ENCODE measurements at regions not wholly inside any gene's neighbourhood (a gene's known extent, or its start where the extent isn't known, plus 50 kb on each side); places are given as distances from the start of the nearest gene placed in this dataset.
"Not testable (repeated sequence)": the region's sequence is repeated elsewhere in the genome, so short reads cannot be mapped to it uniquely, and the experiment has no call there.

DNA sequence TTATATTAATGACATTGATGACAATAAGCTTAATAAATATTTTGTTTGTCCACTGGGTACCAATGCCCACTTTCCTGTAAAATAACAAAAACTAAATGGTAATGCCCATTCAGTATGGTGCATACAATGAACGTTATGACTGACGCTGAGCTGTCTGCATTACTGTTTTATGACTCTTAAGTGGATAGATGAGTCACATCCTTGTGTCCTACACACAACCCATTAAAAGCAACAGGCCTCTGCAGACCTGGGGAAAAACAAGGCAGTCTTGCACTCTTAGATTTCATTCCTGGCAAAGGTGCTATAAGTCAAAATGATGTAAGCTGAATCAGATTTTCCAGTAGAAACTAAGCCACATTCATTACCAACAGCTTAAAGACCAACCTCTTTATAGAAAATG is 176.3 kb upstream of the TMEM45B start:
- TF ChIP-seq POLR2A (IDR thresholded peaks at IDR 0.05) = no peak
- TF ChIP-seq, protein P1, sequence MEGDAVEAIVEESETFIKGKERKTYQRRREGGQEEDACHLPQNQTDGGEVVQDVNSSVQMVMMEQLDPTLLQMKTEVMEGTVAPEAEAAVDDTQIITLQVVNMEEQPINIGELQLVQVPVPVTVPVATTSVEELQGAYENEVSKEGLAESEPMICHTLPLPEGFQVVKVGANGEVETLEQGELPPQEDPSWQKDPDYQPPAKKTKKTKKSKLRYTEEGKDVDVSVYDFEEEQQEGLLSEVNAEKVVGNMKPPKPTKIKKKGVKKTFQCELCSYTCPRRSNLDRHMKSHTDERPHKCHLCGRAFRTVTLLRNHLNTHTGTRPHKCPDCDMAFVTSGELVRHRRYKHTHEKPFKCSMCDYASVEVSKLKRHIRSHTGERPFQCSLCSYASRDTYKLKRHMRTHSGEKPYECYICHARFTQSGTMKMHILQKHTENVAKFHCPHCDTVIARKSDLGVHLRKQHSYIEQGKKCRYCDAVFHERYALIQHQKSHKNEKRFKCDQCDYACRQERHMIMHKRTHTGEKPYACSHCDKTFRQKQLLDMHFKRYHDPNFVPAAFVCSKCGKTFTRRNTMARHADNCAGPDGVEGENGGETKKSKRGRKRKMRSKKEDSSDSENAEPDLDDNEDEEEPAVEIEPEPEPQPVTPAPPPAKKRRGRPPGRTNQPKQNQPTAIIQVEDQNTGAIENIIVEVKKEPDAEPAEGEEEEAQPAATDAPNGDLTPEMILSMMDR (IDR thresholded peaks at IDR 0.05) = no peak
- no peak overlapping the region for H3K27ac ChIP-seq

DNA sequence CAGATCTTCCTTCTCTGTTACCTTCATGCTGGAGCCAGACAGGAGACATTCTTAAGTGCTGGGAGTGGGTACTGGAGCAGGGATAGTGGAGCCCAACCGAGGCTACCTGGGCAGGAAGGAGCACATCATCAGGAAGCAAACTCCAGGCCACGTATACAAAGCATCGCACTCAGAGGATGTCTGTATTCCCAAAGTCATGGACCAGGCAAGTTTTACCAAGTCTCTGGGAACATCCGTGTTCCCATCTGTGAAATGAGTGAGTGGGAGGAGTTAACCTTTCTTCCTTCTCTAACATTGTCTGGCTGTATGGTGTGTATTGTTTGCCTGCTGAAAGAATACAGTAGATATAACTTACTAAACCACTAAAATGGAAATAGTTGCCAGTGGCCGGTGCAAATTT is 175.0 kb upstream of the TMEM45B start:
- H3K4me1 ChIP-seq = no peaks in the 10 kb centered on the region
- intact Hi-C loops (cut with DNase I) = no loop called here
- no peak for DNase-seq
- H3K4me3 ChIP-seq (replicated peaks in 1 of 3) = no peak overlapping the region
- H3K27ac ChIP-seq = no peak overlapping the region
- no peaks in the 10 kb centered on the region for H3K9me3 ChIP-seq
- TF ChIP-seq POLR2A (IDR thresholded peaks at IDR 0.05) = no peak
- TF ChIP-seq, protein P1 (IDR thresholded peaks at IDR 0.05) = no peak
- H3K27me3 ChIP-seq = no peaks in the 10 kb centered on the region
- H3K36me3 ChIP-seq = no peaks in the 10 kb centered on the region
- WGBS, 2 donors = 83 to 84% methylated on average over 5 of the region's 5 CpGs

More for the DNA sequence above, 176.3 kb upstream of the TMEM45B start:
- no peak for DNase-seq
- Histone ChIP-seq H3K4me1 (no peaks in the 10 kb centered on the region), H3K9me3 (no peaks in the 10 kb centered on the region), H3K36me3 (no peaks in the 10 kb centered on the region), H3K27me3 (no peaks in the 10 kb centered on the region), H3K4me3 (replicated peaks in 1 of 3) (no peak overlapping the region)
- WGBS, 2 donors = 70 to 80% methylated on average over 2 of the region's 2 CpGs
- intact Hi-C loops (cut with DNase I) = no loop called here

DNA sequence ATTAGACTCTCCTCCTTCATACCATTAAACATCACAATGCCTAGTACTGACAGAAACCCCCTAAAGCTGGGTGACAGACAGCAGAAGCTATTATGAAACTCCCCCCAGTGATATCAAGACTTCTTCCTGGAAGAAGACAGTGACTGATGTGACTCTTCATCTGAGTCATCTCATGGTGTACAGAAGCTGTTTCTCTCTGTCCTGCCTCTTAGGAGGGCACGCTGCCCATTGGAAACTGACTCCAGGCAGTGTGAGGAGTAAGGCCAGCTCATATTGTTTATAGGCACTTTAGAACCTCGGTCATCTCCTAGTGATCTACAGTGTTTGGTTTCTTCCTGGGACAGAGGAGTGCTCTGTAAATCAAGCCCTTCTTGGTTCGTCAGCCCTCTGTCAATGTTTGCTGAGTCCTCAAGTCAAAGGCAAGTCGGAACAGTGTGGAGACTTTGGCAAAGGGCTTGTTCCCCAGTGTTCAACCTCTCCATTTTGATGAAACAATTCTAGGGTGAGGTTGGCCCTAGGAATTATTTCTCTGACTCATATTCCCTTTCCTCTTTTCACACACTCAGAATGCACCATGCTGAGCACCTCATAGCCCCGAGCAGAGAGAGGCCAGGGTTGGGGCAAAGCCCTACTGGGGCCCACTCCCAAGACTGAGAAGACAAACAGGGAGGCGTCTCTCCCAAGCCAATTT is 172.5 kb upstream of the TMEM45B start:
- intact Hi-C loops (cut with DNase I) = no loop called here
- no peak for DNase-seq
- H3K4me1 ChIP-seq = no peaks in the 10 kb centered on the region
- WGBS, 2 donors = 78 to 91% methylated on average over 6 of the region's 6 CpGs
- no peak overlapping the region for H3K27ac ChIP-seq
- no peaks in the 10 kb centered on the region for H3K9me3 ChIP-seq
- H3K27me3 ChIP-seq = no peaks in the 10 kb centered on the region
- H3K36me3 ChIP-seq = no peaks in the 10 kb centered on the region
- no peak overlapping the region for H3K4me3 ChIP-seq (replicated peaks in 1 of 3)
- no peak for TF ChIP-seq POLR2A (IDR thresholded peaks at IDR 0.05)
- TF ChIP-seq, protein P1 (IDR thresholded peaks at IDR 0.05) = no peak

DNA sequence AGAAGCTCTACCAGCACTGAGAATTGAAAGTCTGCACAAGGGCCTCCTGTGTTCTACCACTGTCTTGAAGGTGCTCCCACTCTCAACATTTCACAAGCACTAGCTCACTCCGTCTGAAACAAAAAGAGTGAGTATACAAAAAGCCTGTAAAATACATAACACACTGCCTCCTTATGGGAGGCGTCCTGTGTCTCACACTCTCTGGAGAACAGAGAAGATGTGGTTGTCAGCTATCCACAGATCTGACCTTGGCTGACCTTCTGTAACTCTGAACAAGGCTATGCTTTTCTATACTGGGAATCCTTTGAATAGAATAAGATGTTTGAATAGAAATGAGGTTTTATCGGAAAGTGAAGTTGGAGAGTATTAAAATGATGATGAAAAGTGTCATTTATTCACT is 171.3 kb upstream of the TMEM45B start:
- WGBS, 2 donors = 81 to 82% methylated on average over 3 of the region's 3 CpGs
- no peak for DNase-seq
- TF ChIP-seq, protein P1 (IDR thresholded peaks at IDR 0.05) = no peak
- TF ChIP-seq POLR2A (IDR thresholded peaks at IDR 0.05) = no peak
- no peaks in the 10 kb centered on the region for H3K27me3 ChIP-seq
- no peak overlapping the region for H3K4me3 ChIP-seq (replicated peaks in 1 of 3)
- no peaks in the 10 kb centered on the region for H3K36me3 ChIP-seq
- intact Hi-C loops (cut with DNase I) = no loop called here
- H3K9me3 ChIP-seq = no peaks in the 10 kb centered on the region
- H3K4me1 ChIP-seq = no peaks in the 10 kb centered on the region
- no peak overlapping the region for H3K27ac ChIP-seq

DNA sequence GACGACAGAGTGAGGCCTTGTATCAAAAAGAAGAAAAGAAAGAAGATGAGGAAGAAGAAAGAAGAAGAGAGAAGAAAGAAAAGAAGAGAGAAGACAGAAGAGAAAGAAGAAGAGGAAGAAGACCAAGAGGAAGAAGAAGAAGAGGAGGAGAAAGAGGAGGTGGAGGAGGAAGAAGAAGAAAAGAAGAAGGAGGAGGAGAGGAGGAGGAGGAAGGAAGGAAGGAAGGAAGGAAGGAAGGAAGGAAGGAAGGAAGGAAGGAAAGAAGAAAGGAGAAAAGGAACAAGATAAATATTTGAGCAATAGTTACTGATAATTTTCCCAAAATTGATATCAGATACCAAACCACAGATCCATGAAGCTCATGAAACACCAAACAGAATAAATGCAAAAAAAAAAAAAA is 169.7 kb upstream of the TMEM45B start:
- 50 to 67% methylated on average over 1 of the region's 1 CpG for WGBS, 2 donors
- H3K27ac ChIP-seq = no peak overlapping the region

DNA sequence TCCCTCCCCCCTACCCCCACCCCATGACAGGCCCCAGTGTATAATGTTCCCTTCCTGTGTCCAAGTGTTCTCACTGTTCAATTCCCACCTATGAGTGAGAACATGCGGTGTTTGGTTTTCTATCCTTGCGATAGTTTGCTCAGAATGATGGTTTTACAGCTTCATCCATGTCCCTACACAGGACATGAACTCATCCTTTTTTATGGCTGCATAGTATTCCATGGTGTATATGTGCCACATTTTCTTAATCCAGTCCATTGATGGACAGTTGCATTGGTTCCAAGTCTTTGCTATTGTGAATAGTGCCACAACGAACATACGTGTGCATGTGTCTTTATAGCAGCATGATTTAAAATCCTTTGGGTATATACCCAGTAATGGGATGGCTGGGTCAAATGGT is 165.6 kb upstream of the TMEM45B start:
- H3K4me1 ChIP-seq; intact Hi-C loops (cut with DNase I); H3K27ac ChIP-seq; DNase-seq; H3K9me3 ChIP-seq; H3K27me3 ChIP-seq; H3K4me3 ChIP-seq (replicated peaks in 1 of 3); H3K36me3 ChIP-seq: not testable (repeated sequence)
- 98 to 99% methylated on average over 4 of the region's 4 CpGs for WGBS, 2 donors

More for the DNA sequence above, 169.7 kb upstream of the TMEM45B start:
- DNase-seq = no peak
- Histone ChIP-seq H3K4me3 (replicated peaks in 1 of 3) (no peak overlapping the region), H3K4me1 (no peaks in the 10 kb centered on the region), H3K27me3 (no peaks in the 10 kb centered on the region), H3K9me3 (no peaks in the 10 kb centered on the region), H3K36me3 (no peaks in the 10 kb centered on the region)
- intact Hi-C loops (cut with DNase I) = no loop called here
- no peak for TF ChIP-seq POLR2A (IDR thresholded peaks at IDR 0.05)

Measured in thyroid gland (tissue), 4 donors.